ENCODE measurements at regions not wholly inside any gene's neighbourhood (a gene's known extent, or its start where the extent isn't known, plus 50 kb on each side); places are given as distances from the start of the nearest gene placed in this dataset.

DNA sequence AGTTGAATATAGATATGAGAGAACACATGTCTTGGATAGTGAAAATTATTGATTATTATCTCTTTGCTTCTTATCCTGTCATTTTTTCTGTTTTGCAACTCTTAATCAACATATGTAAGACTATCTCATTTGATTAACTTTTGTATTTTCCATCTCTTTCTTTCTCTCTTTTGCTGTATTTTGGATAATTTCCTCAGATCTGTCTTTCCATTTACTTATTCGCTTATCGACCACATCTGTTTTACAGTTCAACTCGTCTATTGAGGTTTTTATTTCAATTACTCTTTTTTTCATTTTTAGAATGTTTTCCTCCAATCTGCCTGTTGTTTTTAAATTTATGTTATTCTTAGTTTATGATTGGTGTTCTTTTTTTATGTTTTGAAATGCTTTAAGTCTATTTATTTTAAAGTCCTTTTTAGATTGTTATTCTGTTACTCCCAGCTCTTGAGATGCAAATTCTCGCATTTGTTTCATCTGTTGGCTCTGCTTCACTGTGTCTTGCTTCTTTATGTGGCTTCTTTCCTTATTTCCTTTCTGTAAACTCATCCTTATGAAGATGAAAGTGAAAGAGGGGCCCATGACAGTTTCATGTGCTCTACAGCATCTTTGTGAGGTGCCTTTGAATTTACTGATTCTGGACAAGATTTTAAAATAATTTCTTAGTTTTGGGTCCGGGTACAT, 87.8 kb upstream of the IRX5 start:
- TF ChIP-seq, protein P1, sequence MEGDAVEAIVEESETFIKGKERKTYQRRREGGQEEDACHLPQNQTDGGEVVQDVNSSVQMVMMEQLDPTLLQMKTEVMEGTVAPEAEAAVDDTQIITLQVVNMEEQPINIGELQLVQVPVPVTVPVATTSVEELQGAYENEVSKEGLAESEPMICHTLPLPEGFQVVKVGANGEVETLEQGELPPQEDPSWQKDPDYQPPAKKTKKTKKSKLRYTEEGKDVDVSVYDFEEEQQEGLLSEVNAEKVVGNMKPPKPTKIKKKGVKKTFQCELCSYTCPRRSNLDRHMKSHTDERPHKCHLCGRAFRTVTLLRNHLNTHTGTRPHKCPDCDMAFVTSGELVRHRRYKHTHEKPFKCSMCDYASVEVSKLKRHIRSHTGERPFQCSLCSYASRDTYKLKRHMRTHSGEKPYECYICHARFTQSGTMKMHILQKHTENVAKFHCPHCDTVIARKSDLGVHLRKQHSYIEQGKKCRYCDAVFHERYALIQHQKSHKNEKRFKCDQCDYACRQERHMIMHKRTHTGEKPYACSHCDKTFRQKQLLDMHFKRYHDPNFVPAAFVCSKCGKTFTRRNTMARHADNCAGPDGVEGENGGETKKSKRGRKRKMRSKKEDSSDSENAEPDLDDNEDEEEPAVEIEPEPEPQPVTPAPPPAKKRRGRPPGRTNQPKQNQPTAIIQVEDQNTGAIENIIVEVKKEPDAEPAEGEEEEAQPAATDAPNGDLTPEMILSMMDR (conservative IDR thresholded peaks at IDR 0.05; ENCODE audit: low read depth in 2 of 2), result no peak
- TF ChIP-seq EZH2 (IDR thresholded peaks at IDR 0.05; ENCODE audit: low read depth, unreplicated experiment) (no peak), EZH2phosphoT487 (IDR thresholded peaks at IDR 0.05; ENCODE audit: unreplicated experiment) (no peak), POLR2AphosphoS5 (IDR thresholded peaks at IDR 0.05; ENCODE audit: low read depth) (no peak), ZNF114 (CRISPR knock-in tag; IDR thresholded peaks at IDR 0.05) (no peak), ZNF331 (CRISPR knock-in tag; IDR thresholded peaks at IDR 0.05; ENCODE audit: low read depth) (no peak), CREB1 (CRISPR knock-in tag; IDR thresholded peaks at IDR 0.05; ENCODE audit: low read depth) (no peak), STAT1 (IDR thresholded peaks at IDR 0.05; ENCODE audit: unreplicated experiment) (no peak)
- TF ChIP-seq, protein P2, sequence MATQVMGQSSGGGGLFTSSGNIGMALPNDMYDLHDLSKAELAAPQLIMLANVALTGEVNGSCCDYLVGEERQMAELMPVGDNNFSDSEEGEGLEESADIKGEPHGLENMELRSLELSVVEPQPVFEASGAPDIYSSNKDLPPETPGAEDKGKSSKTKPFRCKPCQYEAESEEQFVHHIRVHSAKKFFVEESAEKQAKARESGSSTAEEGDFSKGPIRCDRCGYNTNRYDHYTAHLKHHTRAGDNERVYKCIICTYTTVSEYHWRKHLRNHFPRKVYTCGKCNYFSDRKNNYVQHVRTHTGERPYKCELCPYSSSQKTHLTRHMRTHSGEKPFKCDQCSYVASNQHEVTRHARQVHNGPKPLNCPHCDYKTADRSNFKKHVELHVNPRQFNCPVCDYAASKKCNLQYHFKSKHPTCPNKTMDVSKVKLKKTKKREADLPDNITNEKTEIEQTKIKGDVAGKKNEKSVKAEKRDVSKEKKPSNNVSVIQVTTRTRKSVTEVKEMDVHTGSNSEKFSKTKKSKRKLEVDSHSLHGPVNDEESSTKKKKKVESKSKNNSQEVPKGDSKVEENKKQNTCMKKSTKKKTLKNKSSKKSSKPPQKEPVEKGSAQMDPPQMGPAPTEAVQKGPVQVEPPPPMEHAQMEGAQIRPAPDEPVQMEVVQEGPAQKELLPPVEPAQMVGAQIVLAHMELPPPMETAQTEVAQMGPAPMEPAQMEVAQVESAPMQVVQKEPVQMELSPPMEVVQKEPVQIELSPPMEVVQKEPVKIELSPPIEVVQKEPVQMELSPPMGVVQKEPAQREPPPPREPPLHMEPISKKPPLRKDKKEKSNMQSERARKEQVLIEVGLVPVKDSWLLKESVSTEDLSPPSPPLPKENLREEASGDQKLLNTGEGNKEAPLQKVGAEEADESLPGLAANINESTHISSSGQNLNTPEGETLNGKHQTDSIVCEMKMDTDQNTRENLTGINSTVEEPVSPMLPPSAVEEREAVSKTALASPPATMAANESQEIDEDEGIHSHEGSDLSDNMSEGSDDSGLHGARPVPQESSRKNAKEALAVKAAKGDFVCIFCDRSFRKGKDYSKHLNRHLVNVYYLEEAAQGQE (IDR thresholded peaks at IDR 0.05; ENCODE audit: unreplicated experiment), result no peak
- TF ChIP-seq, protein P3, sequence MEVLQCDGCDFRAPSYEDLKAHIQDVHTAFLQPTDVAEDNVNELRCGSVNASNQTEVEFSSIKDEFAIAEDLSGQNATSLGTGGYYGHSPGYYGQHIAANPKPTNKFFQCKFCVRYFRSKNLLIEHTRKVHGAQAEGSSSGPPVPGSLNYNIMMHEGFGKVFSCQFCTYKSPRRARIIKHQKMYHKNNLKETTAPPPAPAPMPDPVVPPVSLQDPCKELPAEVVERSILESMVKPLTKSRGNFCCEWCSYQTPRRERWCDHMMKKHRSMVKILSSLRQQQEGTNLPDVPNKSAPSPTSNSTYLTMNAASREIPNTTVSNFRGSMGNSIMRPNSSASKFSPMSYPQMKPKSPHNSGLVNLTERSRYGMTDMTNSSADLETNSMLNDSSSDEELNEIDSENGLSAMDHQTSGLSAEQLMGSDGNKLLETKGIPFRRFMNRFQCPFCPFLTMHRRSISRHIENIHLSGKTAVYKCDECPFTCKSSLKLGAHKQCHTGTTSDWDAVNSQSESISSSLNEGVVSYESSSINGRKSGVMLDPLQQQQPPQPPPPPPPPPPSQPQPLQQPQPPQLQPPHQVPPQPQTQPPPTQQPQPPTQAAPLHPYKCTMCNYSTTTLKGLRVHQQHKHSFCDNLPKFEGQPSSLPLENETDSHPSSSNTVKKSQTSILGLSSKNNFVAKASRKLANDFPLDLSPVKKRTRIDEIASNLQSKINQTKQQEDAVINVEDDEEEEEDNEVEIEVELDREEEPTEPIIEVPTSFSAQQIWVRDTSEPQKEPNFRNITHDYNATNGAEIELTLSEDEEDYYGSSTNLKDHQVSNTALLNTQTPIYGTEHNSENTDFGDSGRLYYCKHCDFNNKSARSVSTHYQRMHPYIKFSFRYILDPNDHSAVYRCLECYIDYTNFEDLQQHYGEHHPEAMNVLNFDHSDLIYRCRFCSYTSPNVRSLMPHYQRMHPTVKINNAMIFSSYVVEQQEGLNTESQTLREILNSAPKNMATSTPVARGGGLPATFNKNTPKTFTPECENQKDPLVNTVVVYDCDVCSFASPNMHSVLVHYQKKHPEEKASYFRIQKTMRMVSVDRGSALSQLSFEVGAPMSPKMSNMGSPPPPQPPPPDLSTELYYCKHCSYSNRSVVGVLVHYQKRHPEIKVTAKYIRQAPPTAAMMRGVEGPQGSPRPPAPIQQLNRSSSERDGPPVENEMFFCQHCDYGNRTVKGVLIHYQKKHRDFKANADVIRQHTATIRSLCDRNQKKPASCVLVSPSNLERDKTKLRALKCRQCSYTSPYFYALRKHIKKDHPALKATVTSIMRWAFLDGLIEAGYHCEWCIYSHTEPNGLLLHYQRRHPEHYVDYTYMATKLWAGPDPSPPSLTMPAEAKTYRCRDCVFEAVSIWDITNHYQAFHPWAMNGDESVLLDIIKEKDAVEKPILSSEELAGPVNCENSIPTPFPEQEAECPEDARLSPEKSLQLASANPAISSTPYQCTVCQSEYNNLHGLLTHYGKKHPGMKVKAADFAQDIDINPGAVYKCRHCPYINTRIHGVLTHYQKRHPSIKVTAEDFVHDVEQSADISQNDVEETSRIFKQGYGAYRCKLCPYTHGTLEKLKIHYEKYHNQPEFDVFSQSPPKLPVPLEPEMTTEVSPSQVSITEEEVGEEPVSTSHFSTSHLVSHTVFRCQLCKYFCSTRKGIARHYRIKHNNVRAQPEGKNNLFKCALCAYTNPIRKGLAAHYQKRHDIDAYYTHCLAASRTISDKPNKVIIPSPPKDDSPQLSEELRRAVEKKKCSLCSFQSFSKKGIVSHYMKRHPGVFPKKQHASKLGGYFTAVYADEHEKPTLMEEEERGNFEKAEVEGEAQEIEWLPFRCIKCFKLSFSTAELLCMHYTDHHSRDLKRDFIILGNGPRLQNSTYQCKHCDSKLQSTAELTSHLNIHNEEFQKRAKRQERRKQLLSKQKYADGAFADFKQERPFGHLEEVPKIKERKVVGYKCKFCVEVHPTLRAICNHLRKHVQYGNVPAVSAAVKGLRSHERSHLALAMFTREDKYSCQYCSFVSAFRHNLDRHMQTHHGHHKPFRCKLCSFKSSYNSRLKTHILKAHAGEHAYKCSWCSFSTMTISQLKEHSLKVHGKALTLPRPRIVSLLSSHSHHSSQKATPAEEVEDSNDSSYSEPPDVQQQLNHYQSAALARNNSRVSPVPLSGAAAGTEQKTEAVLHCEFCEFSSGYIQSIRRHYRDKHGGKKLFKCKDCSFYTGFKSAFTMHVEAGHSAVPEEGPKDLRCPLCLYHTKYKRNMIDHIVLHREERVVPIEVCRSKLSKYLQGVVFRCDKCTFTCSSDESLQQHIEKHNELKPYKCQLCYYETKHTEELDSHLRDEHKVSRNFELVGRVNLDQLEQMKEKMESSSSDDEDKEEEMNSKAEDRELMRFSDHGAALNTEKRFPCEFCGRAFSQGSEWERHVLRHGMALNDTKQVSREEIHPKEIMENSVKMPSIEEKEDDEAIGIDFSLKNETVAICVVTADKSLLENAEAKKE (CRISPR knock-in tag; IDR thresholded peaks at IDR 0.05), result no peak
